ENCODE measurements at regions not wholly inside any gene's neighbourhood (a gene's known extent, or its start where the extent isn't known, plus 50 kb on each side); places are given as distances from the start of the nearest gene placed in this dataset.
"Not testable (repeated sequence)": the region's sequence is repeated elsewhere in the genome, so short reads cannot be mapped to it uniquely, and the experiment has no call there.

- no peak for DNase-seq (ENCODE audit: low spot score)
- H3K27me3 Mint-ChIP-seq (ENCODE audit: low read depth), result no peaks in the 10 kb centered on the region
- H3K27ac Mint-ChIP-seq (ENCODE audit: unreplicated experiment), result peak overlapping the region; percentile 94
- peaks cover 58% of the 10 kb centered on the region for H3K4me1 Mint-ChIP-seq (ENCODE audit: low read depth)
- TF ChIP-seq CTCF (IDR thresholded peaks at IDR 0.05), result no peak
- H3K9me3 Mint-ChIP-seq (ENCODE audit: low read depth), result no peaks in the 10 kb centered on the region
- peak overlapping the region; percentile 29 for H3K4me3 Mint-ChIP-seq (ENCODE audit: unreplicated experiment)
- H3K36me3 Mint-ChIP-seq (ENCODE audit: low read depth), result no peaks in the 10 kb centered on the region
These were observed 55.5 kb upstream of the ABLIM1 start for GRCh38 chr10:114713525-114714090.

GRCh38 chr10:114714281-114714741, 56.2 kb upstream of the ABLIM1 start:
- no peaks in the 10 kb centered on the region for H3K36me3 Mint-ChIP-seq (ENCODE audit: low read depth)
- peaks cover 51% of the 10 kb centered on the region for H3K4me1 Mint-ChIP-seq (ENCODE audit: low read depth)
- TF ChIP-seq CTCF (IDR thresholded peaks at IDR 0.05), result no peak
- no peaks in the 10 kb centered on the region for H3K27me3 Mint-ChIP-seq (ENCODE audit: low read depth)
- peak overlapping the region; percentile 94 for H3K27ac Mint-ChIP-seq (ENCODE audit: unreplicated experiment)
- no peaks in the 10 kb centered on the region for H3K9me3 Mint-ChIP-seq (ENCODE audit: low read depth)
- no peak overlapping the region for H3K4me3 Mint-ChIP-seq (ENCODE audit: unreplicated experiment)
- no peak for DNase-seq (ENCODE audit: low spot score)

GRCh38 chr10:114715171-114715670, 57.1 kb upstream of the ABLIM1 start:
- peaks cover 50% of the 10 kb centered on the region for H3K4me1 Mint-ChIP-seq (ENCODE audit: low read depth)
- H3K36me3 Mint-ChIP-seq (ENCODE audit: low read depth), result no peaks in the 10 kb centered on the region
- no peak for DNase-seq (ENCODE audit: low spot score)
- no peak for TF ChIP-seq CTCF (IDR thresholded peaks at IDR 0.05)
- peak overlapping the region; percentile 6 for H3K4me3 Mint-ChIP-seq (ENCODE audit: unreplicated experiment)
- no peaks in the 10 kb centered on the region for H3K9me3 Mint-ChIP-seq (ENCODE audit: low read depth)
- no peaks in the 10 kb centered on the region for H3K27me3 Mint-ChIP-seq (ENCODE audit: low read depth)
- H3K27ac Mint-ChIP-seq (ENCODE audit: unreplicated experiment), result peak overlapping the region; percentile 94

GRCh38 chr10:114716811-114717404, 58.8 kb upstream of the ABLIM1 start:
- H3K36me3 Mint-ChIP-seq (ENCODE audit: low read depth), result no peaks in the 10 kb centered on the region
- no peak for DNase-seq (ENCODE audit: low spot score)
- peak overlapping the region; percentile 19 for H3K27ac Mint-ChIP-seq (ENCODE audit: unreplicated experiment)
- H3K27me3 Mint-ChIP-seq (ENCODE audit: low read depth), result no peaks in the 10 kb centered on the region
- no peak overlapping the region for H3K4me3 Mint-ChIP-seq (ENCODE audit: unreplicated experiment)
- no peaks in the 10 kb centered on the region for H3K9me3 Mint-ChIP-seq (ENCODE audit: low read depth)
- TF ChIP-seq CTCF (IDR thresholded peaks at IDR 0.05), result no peak
- peaks cover 50% of the 10 kb centered on the region for H3K4me1 Mint-ChIP-seq (ENCODE audit: low read depth)

- H3K27ac Mint-ChIP-seq (ENCODE audit: unreplicated experiment); H3K9me3 Mint-ChIP-seq (ENCODE audit: low read depth); H3K4me3 Mint-ChIP-seq (ENCODE audit: unreplicated experiment); DNase-seq (ENCODE audit: low spot score); H3K36me3 Mint-ChIP-seq (ENCODE audit: low read depth); H3K27me3 Mint-ChIP-seq (ENCODE audit: low read depth): not testable (repeated sequence)
- peaks cover 46% of the 10 kb centered on the region for H3K4me1 Mint-ChIP-seq (ENCODE audit: low read depth)
These were observed 59.8 kb upstream of the ABLIM1 start for GRCh38 chr10:114717881-114718280.

- DNase-seq (ENCODE audit: low spot score), result no peak
These were observed 60.3 kb upstream of the ABLIM1 start for GRCh38 chr10:114718374-114718773.

More at GRCh38 chr10:114718374-114718773, 60.3 kb upstream of the ABLIM1 start:
- Mint-ChIP-seq H3K36me3 (ENCODE audit: low read depth) (no peaks in the 10 kb centered on the region), H3K4me1 (ENCODE audit: low read depth) (peaks cover 41% of the 10 kb centered on the region), H3K27ac (ENCODE audit: unreplicated experiment) (no peak overlapping the region), H3K27me3 (ENCODE audit: low read depth) (no peaks in the 10 kb centered on the region), H3K9me3 (ENCODE audit: low read depth) (no peaks in the 10 kb centered on the region), H3K4me3 (ENCODE audit: unreplicated experiment) (no peak overlapping the region)
- TF ChIP-seq CTCF (IDR thresholded peaks at IDR 0.05), result no peak

Measured in chondrocyte (in vitro differentiated cells).